ENCODE measurements at regions not wholly inside any gene's neighbourhood (a gene's known extent, or its start where the extent isn't known, plus 50 kb on each side); places are given as distances from the start of the nearest gene placed in this dataset.

DNA sequence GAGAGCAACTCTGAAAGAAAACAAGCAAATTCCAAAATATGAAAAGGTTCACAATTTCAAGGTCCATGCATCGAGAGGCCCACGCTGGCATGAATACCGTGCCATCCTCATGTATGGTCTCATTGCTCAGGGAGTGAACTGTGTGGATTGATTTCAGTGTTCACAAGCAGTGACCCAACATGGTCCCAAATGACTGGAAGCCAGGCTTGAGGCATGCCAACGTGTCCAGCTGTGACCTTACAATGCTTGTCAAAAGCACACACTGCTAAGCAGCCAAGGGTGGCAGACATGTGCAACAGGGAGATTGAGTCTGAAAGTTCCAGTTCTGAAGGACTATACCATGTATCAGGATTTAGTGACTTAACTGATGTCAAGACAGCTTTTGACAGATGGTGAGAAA is 58.7 kb upstream of the CLDN24 start:
- intact Hi-C loops (cut with DNase I, micrococcal nuclease) = no loop called here
- Mint-ChIP-seq H3K27ac (no peak overlapping the region), H3K36me3 (ENCODE audit: low read depth) (no peaks in the 10 kb centered on the region), H3K27me3 (peaks cover 4% of the 10 kb centered on the region), H3K9me3 (no peaks in the 10 kb centered on the region), H3K4me3 (no peak overlapping the region), H3K4me1 (ENCODE audit: low read depth) (no peaks in the 10 kb centered on the region)
- TF ChIP-seq, protein P1, sequence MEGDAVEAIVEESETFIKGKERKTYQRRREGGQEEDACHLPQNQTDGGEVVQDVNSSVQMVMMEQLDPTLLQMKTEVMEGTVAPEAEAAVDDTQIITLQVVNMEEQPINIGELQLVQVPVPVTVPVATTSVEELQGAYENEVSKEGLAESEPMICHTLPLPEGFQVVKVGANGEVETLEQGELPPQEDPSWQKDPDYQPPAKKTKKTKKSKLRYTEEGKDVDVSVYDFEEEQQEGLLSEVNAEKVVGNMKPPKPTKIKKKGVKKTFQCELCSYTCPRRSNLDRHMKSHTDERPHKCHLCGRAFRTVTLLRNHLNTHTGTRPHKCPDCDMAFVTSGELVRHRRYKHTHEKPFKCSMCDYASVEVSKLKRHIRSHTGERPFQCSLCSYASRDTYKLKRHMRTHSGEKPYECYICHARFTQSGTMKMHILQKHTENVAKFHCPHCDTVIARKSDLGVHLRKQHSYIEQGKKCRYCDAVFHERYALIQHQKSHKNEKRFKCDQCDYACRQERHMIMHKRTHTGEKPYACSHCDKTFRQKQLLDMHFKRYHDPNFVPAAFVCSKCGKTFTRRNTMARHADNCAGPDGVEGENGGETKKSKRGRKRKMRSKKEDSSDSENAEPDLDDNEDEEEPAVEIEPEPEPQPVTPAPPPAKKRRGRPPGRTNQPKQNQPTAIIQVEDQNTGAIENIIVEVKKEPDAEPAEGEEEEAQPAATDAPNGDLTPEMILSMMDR (IDR thresholded peaks at IDR 0.05) = no peak
- ATAC-seq (ENCODE audit: poor library complexity) (no peak), DNase-seq (no peak)
- Histone ChIP-seq H3K4me3 (ENCODE audit: low read length) (no peak overlapping the region), H3K9me3 (ENCODE audit: control insufficient read depth in 1 of 2, insufficient read depth in 1 of 2, low read length in 2 of 2) (peaks cover 0 to 25% of the 10 kb centered on the region in 2 experiments), H3K27ac (ENCODE audit: low read depth in 1 of 2, low read length in 2 of 2) (no peak overlapping the region), H3K4me1 (ENCODE audit: insufficient read depth, low read length) (no peaks in the 10 kb centered on the region), H3K36me3 (ENCODE audit: insufficient read depth, low read length) (no peaks in the 10 kb centered on the region), H3K27me3 (ENCODE audit: control insufficient read depth in 1 of 2, insufficient read depth in 2 of 2, low read length in 2 of 2) (peaks cover 0 to 3% of the 10 kb centered on the region in 2 experiments)
- ChIA-PET POLR2A (no interaction called here), CTCF (no interaction called here)

DNA sequence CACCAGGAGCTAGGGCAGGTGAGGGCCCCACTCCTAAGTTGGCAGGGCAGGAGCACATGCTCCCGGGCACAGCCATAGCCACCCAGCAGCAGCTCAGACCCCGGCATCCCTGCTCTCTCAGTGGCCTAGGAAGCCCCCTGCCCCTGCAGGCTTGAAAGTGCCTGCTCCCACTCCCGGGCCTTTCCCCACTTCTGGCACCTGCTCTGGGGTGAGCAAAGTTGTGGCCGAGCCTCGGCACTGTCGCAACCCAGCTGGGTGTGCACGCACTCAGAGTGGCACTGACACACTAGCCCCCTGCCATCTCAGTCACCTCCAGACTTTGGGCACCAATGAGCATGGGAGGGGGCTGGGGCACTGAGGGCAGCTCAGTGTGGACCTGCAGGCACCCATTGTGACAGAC is 60.8 kb upstream of the CDKN2AIP start:
- Histone ChIP-seq H3K27ac (ENCODE audit: low read depth in 1 of 2, low read length in 2 of 2) (no peak overlapping the region), H3K9me3 (ENCODE audit: control insufficient read depth in 1 of 2, insufficient read depth in 1 of 2, low read length in 2 of 2) (peaks cover 0 to 23% of the 10 kb centered on the region in 2 experiments), H3K4me3 (ENCODE audit: low read length) (no peak overlapping the region), H3K4me1 (ENCODE audit: insufficient read depth, low read length) (no peaks in the 10 kb centered on the region), H3K27me3 (ENCODE audit: control insufficient read depth in 1 of 2, insufficient read depth in 2 of 2, low read length in 2 of 2) (peaks cover 0 to 3% of the 10 kb centered on the region in 2 experiments), H3K36me3 (ENCODE audit: insufficient read depth, low read length) (no peaks in the 10 kb centered on the region)
- intact Hi-C loops (cut with DNase I, micrococcal nuclease) = no loop called here
- Mint-ChIP-seq H3K27me3 (peaks cover 4% of the 10 kb centered on the region), H3K4me1 (ENCODE audit: low read depth) (no peaks in the 10 kb centered on the region), H3K27ac (no peak overlapping the region), H3K9me3 (no peaks in the 10 kb centered on the region), H3K4me3 (no peak overlapping the region), H3K36me3 (ENCODE audit: low read depth) (no peaks in the 10 kb centered on the region)
- DNase-seq (no peak), ATAC-seq (ENCODE audit: poor library complexity) (no peak)
- CTCF ChIA-PET = no interaction called here
- TF ChIP-seq, protein P1 (IDR thresholded peaks at IDR 0.05) = no peak
- POLR2A ChIA-PET = no interaction called here

DNA sequence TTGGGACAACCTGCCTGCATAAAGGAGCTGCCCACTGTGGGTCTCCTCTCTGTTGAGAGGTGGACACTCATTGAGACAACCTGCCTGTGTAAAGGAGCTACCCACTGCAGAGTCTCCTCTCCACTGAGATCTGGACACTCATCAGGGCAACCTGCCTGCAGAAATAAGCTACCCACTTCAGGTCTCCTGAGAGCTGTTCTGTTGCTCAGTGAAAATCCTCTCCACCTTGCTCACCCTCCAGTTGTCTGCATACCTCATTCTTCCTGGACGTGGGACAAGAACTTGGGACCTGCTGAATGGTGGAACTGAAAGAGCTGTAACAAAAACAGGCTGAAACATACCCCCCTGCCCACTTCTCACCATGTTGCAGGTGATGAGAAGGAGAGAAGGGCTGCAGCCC is 59.9 kb upstream of the CDKN2AIP start:
- POLR2A ChIA-PET = no interaction called here
- Mint-ChIP-seq H3K9me3 (no peaks in the 10 kb centered on the region), H3K27ac (no peak overlapping the region), H3K36me3 (ENCODE audit: low read depth) (no peaks in the 10 kb centered on the region), H3K27me3 (peaks cover 4% of the 10 kb centered on the region), H3K4me1 (ENCODE audit: low read depth) (no peaks in the 10 kb centered on the region), H3K4me3 (no peak overlapping the region)
- peaks cover 0 to 19% of the 10 kb centered on the region in 2 experiments for H3K9me3 ChIP-seq (ENCODE audit: control insufficient read depth in 1 of 2, insufficient read depth in 1 of 2, low read length in 2 of 2)
- DNase-seq (no peak), ATAC-seq (ENCODE audit: poor library complexity) (no peak)
- TF ChIP-seq, protein P1 (IDR thresholded peaks at IDR 0.05) = no peak
- H3K27ac ChIP-seq (ENCODE audit: low read depth in 1 of 2, low read length in 2 of 2) = no peak overlapping the region
- H3K27me3 ChIP-seq (ENCODE audit: control insufficient read depth in 1 of 2, insufficient read depth in 2 of 2, low read length in 2 of 2) = peaks cover 0 to 6% of the 10 kb centered on the region in 2 experiments
- CTCF ChIA-PET = no interaction called here
- no peaks in the 10 kb centered on the region for H3K4me1 ChIP-seq (ENCODE audit: insufficient read depth, low read length)
- H3K36me3 ChIP-seq (ENCODE audit: insufficient read depth, low read length) = no peaks in the 10 kb centered on the region
- no peak overlapping the region for H3K4me3 ChIP-seq (ENCODE audit: low read length)
- intact Hi-C loops (cut with DNase I, micrococcal nuclease) = no loop called here
